ENCODE measurements at regions not wholly inside any gene's neighbourhood (a gene's known extent, or its start where the extent isn't known, plus 50 kb on each side); places are given as distances from the start of the nearest gene placed in this dataset.
A peak's percentile ranks its signal among the peaks of the same experiment; 100 is the strongest.

DNA sequence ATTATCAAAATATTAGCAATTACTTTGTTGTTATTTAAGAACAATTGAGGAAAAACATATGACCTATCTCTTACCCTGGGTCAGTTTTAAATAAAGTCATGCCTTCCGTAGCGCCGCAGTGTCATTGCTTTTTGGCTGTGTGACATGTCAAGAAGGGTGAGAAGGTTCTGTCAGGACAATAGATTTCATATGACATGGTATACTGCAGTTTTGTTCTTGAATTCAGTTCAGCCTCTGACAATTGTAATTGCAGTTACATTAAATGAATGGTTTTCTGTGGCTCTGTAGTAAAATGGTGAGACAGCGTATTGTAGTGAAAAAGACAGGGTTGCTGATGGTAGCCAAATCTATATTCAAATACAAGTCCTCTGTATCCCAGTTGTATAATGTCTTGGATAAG, 307.2 kb downstream of the CDH2 start:
- no peaks in the 10 kb centered on the region for H3K27me3 ChIP-seq (ENCODE audit: insufficient read depth, low read depth, severe bottlenecking)
- H3K9me3 ChIP-seq (ENCODE audit: severe bottlenecking) = no peaks in the 10 kb centered on the region
- no peak overlapping the region for H3K27ac ChIP-seq
- H3K36me3 ChIP-seq = no peaks in the 10 kb centered on the region
- TF ChIP-seq, protein P1, sequence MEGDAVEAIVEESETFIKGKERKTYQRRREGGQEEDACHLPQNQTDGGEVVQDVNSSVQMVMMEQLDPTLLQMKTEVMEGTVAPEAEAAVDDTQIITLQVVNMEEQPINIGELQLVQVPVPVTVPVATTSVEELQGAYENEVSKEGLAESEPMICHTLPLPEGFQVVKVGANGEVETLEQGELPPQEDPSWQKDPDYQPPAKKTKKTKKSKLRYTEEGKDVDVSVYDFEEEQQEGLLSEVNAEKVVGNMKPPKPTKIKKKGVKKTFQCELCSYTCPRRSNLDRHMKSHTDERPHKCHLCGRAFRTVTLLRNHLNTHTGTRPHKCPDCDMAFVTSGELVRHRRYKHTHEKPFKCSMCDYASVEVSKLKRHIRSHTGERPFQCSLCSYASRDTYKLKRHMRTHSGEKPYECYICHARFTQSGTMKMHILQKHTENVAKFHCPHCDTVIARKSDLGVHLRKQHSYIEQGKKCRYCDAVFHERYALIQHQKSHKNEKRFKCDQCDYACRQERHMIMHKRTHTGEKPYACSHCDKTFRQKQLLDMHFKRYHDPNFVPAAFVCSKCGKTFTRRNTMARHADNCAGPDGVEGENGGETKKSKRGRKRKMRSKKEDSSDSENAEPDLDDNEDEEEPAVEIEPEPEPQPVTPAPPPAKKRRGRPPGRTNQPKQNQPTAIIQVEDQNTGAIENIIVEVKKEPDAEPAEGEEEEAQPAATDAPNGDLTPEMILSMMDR (IDR thresholded peaks at IDR 0.05; ENCODE audit: low read depth, low read length) = no peak
- DNase-seq = no peak
- no peak overlapping the region for H3K4me3 ChIP-seq (ENCODE audit: low read depth, low read length)

DNA sequence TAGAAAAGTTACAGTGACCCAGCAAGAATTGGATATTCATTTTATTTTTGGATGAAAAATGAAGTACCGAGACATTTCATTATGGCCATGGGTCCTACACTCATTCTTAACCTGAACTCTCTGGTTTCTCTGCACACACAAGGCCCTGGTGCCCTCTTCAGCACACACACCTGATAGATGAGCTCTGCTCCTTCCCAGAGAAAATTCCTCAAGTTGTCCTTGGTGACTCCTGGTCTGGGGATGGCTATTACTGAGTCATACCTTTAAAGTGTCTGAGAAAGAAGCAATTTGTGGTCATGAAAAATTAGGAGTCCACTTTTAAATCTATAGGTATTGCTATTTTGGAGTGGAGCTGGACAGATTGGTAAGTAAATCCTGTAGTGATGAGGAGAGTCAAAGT, 311.5 kb downstream of the CDH2 start:
- Histone ChIP-seq H3K27me3 (ENCODE audit: insufficient read depth, low read depth, severe bottlenecking) (no peaks in the 10 kb centered on the region), H3K36me3 (no peaks in the 10 kb centered on the region), H3K27ac (no peak overlapping the region), H3K4me3 (ENCODE audit: low read depth, low read length) (no peak overlapping the region), H3K9me3 (ENCODE audit: severe bottlenecking) (no peaks in the 10 kb centered on the region)
- TF ChIP-seq, protein P1 (IDR thresholded peaks at IDR 0.05; ENCODE audit: low read depth, low read length) = no peak
- no peak for DNase-seq

DNA sequence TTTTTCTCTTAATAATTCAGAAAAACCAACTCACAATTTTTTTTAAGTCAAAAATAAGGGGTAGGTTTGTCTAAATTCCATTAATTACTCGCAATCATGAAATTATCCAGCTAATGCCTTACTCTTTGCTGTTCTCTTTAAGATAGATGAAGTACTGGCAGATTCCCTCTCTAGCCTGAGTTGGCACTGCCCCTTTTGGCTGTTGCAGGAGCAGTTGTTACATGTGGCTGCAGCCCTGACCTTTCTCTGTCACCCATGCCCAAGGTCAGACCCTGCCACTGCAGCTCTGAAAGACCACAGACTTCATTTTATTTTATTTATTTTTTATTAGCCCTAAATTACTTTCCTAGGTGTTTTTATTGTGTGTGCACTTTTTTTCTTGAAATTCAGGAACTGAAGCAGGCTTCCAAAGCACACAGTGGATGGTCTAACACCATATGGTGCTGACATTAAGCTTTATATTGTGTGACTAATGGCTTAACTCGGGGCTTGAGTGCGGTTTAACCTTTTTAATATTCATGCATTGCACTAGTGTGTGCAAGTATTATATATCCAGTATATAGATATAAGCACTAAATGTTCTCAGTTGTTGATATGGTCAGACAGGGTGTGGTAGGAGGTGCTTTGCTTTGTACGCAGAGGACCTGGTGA, 313.0 kb downstream of the CDH2 start:
- no peaks in the 10 kb centered on the region for H3K36me3 ChIP-seq
- DNase-seq = peak; percentile 15
- no peaks in the 10 kb centered on the region for H3K9me3 ChIP-seq (ENCODE audit: severe bottlenecking)
- TF ChIP-seq, protein P1 (IDR thresholded peaks at IDR 0.05; ENCODE audit: low read depth, low read length) = no peak
- H3K27me3 ChIP-seq (ENCODE audit: insufficient read depth, low read depth, severe bottlenecking) = no peaks in the 10 kb centered on the region
- H3K4me3 ChIP-seq (ENCODE audit: low read depth, low read length) = no peak overlapping the region
- no peak overlapping the region; the same call in 1 of the 2 replicates for H3K27ac ChIP-seq

DNA sequence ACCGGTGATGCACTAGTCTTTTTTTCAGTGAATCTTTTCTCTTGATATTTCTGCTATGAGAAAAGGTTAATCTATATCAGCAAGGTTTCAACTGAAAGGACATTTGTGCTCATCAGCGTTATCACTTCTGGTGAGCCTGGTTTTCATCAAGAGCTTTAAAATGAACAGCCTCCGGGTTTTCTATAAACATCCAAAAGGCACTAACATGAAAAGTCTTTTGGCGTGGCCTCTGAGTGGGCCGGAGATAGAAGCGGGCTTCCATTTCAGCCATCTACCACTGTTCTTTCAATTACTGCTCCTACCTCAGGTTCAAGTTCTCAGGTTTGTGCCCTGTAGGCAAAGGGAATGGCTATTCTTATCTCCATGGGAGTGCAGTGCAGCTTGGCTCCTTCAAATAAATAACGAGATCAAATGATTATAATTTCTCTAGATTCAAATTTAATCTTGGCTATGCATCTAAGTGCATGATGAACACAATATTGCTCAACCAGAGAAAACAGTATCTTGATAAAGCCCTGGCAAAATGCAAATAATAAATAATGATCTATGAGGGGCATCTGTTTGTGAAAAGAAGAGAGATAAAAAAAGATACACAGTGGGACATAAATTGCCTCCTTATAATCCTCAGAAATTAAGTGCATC, 314.8 kb downstream of the CDH2 start:
- H3K9me3 ChIP-seq (ENCODE audit: severe bottlenecking) = no peaks in the 10 kb centered on the region
- H3K27me3 ChIP-seq (ENCODE audit: insufficient read depth, low read depth, severe bottlenecking) = no peaks in the 10 kb centered on the region
- TF ChIP-seq, protein P1 (IDR thresholded peaks at IDR 0.05; ENCODE audit: low read depth, low read length) = no peak
- H3K36me3 ChIP-seq = no peaks in the 10 kb centered on the region
- no peak overlapping the region for H3K27ac ChIP-seq
- no peak overlapping the region for H3K4me3 ChIP-seq (ENCODE audit: low read depth, low read length)
- no peak for DNase-seq

DNA sequence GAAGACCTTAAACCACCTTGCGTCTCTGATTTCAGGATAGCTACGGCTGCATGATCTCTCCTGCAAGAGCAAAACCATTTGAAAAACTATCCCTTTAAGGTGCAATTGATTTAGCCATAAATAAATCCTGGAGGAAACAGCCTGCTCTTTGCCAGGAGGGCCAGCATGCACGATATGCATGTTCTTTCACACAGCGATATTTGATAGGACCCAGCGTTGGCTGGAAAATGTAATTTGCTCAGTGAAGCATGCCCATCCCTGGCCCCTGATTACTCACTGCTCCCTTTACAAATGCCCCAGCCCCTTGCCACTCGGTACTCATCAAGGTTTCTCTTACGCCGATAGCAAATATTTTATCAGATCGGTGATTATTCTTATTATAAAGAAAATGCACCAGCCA, 315.4 kb downstream of the CDH2 start:
- Histone ChIP-seq H3K4me3 (ENCODE audit: low read depth, low read length) (peak overlapping the region; percentile 13; the same call in 1 of the 2 replicates), H3K27me3 (ENCODE audit: insufficient read depth, low read depth, severe bottlenecking) (no peaks in the 10 kb centered on the region), H3K27ac (no peak overlapping the region), H3K9me3 (ENCODE audit: severe bottlenecking) (no peaks in the 10 kb centered on the region), H3K36me3 (no peaks in the 10 kb centered on the region)
- TF ChIP-seq, protein P1 (IDR thresholded peaks at IDR 0.05; ENCODE audit: low read depth, low read length) = no peak
- peak; percentile 11 for DNase-seq

Measured in WERI-Rb-1 (cell line).